GM21526 (cell line): ENCODE measurements at regions not wholly inside any gene's neighbourhood (a gene's known extent, or its start where the extent isn't known, plus 50 kb on each side); places are given as distances from the start of the nearest gene placed in this dataset.

Experiments used
- ATAC-seq: cut with Tn5 transposase; IDR thresholded peaks from one replicate; pipeline ENCODE4 v1.9.1; 2021; ENCODE audit warnings: moderate library complexity; ENCODE audit not compliant: unreplicated experiment, low FRiP score

GRCh38 chr5:125823572-125823971 is 599.6 kb upstream of the GRAMD2B start:
- ATAC-seq: no peak

GRCh38 chr5:125826214-125826613 is 597.0 kb upstream of the GRAMD2B start:
- ATAC-seq: no peak

GRCh38 chr5:125829349-125829748 is 593.9 kb upstream of the GRAMD2B start:
- ATAC-seq: peak; percentile 99

DNA sequence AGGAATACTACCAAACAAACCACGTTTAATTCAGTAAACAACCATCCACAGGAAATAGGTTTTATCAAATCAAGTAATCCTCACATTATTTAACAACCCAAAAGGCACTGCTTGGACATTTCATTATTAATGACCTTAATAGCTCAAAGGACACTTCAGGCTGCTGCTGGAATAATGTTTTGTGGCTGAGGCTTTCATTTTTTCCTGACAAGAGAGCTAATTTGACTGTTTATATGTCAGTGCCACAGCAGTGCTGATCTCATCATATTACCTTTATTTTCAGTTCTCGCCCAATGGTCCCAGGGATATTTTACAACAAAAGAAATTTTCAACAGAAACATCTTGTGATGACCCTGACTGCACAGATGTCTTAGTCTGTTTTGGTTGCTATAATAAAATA is 589.8 kb upstream of the GRAMD2B start:
- no peak for ATAC-seq

DNA sequence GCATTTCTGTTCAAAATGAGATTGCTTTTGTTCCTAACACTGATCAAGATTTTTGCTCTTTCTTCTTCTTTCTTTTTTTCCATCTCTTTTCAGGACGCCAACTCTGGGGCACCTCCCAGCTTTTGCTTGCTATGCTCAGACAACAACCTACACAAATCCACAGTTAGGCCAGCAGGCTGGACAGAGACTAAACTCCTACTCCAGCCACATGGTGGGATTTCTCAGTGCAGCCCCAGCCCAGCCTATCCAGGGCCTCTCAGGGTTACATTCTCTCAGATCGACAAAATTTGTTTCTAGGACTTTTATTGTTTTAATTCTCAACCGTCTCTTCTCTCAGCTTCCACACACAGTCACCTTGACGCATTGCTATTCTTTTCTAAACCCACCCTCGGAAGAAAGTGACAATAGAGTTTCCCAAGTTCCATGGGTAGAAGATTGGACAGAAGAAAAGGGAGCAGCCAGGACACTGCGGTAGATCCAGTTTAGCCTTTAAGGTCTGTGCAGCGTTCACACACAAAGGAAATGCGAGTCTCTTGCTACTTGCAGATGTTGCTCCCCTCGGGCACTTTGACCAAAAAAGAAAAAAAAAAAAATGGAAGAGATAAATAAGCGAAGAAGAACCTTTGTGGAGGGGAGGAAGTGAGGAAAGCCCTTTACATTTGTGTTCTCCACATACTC is 588.6 kb upstream of the GRAMD2B start:
- no peak for ATAC-seq

GRCh38 chr5:125835293-125836172 is 587.7 kb upstream of the GRAMD2B start:
- ATAC-seq: peak; percentile 74

GRCh38 chr5:125836256-125836655 is 587.0 kb upstream of the GRAMD2B start:
- ATAC-seq: no peak

- ATAC-seq: no peak
Observed at GRCh38 chr5:125837866-125838265, 585.3 kb upstream of the GRAMD2B start.

- no peak for ATAC-seq
Observed at GRCh38 chr5:125847561-125847960, 575.6 kb upstream of the GRAMD2B start.

DNA sequence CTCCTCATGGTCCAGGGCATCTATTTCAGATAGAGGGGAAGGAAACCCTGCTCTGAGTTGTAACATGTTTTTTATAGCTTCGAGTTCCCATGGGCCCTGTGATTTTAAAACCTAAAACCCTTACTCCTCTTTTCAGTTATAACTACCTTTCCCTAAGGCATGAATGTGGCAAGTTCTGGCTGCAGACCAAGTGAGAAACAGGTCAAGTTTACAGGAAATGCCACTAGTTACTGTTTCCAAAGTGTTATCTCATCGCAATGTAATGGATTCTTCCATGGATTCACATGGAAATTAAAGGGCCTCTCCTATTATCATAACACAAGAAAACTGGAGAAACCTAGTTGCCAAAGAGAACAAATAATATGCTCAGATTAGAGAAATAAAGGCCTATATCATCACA is 574.5 kb upstream of the GRAMD2B start:
- ATAC-seq: no peak

DNA sequence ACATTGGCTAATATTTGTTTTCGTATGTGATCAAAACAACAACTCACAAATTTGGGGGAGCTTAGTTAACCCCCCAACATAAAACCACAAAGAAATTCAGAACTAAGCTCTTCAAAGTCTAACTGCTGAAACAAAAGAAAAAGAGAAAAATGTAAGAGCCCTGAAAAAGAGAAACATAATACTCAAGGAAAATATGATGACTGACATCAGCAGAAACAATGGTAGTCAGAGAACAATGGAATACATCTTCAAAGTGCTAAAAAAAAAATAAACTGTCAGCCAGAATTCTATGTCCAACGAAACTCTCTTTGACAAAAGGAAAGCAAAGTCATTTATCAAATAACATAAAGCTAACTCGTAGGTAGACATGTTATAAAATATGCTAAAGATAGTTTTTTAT is 566.3 kb upstream of the GRAMD2B start:
- ATAC-seq: no peak

- ATAC-seq: no peak
Observed at GRCh38 chr5:125863579-125863978, 559.6 kb upstream of the GRAMD2B start.

DNA sequence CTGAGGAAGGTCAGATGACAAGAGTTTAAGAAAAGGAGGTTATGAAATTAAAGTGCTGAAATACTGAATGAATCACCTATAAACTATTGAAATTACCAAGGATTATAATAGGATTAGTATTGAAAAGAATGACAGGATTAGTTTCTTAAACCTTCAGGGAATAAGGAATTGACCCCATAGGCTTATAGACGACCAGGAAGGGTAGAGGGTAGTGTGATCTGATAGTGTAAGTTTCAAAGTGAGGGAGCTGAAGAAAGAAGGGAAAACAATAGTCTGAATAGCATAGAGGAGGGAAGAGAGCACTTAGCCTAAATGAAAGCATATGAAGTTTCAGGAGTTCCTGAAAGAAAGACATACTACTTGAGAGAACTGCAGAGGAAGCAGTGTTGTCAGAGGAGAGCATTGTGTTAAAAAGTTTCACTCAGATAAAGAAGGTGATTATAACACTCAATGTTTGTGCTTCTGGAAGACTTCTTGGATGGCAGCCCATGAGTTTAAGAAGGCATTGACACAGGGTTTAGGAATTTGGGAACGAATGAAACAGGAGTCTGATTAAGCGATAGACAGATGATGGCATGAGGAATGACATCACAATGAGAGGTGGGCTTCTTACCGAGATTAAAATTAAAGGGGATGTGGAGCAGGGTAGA is 557.9 kb upstream of the GRAMD2B start:
- no peak for ATAC-seq

DNA sequence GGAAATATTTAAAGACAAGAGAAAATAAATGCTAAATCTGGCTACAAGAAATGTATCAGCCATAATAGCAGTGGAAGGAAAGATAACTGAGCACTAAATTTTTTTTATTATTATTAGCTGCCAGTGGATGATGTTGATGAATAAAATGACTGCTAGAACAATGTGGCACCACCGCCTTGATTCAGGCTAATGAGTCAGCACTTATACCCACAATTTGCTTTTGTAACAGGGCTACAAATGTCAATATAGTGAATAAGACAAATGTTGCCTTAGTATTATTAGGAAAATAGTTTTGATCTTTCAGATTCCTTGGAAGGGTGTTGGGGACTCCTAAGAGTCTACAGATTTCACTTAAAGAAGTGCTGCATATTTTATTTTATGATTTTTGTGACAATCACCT is 555.2 kb upstream of the GRAMD2B start:
- ATAC-seq: no peak

DNA sequence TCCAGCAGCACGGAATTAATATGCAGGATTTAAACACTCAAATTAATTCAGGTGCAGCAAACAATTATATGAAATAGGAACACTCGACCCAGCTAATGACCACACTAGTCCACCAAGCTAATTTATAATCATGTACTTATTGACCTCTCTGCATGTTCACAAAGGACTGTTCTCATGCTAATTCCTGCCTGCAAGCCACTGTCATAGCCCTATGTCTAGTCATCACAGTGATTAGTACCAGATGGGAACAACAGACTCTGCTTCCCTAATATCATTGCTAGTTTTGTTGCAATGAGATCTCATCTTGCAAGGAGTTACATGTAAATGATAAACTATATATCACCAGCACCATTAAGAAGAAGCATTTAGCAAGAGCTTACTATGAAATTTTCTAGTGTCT is 553.0 kb upstream of the GRAMD2B start:
- no peak for ATAC-seq

- ATAC-seq: no peak
Observed at GRCh38 chr5:125874057-125874456, 549.2 kb upstream of the GRAMD2B start.

- ATAC-seq: no peak
Observed at GRCh38 chr5:125874717-125875116, 548.5 kb upstream of the GRAMD2B start.

DNA sequence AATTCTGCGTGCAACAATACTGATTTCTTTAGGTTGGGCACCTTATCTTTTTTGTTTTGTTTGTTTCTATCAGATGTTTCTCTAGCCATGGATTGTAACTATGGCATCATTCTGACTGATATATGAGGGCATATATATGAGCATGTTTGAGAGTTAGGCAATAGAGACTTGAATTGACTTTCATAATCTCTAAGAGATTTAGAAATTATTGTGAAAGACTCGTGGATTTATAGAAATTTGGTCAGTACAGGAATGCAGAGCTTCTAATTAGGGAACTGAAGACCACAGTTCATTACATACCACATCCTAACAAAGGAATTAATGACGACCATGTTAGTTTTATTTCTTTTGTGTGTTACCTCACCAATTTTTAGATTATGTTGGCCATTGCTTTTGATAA is 546.0 kb upstream of the GRAMD2B start:
- no peak for ATAC-seq

DNA sequence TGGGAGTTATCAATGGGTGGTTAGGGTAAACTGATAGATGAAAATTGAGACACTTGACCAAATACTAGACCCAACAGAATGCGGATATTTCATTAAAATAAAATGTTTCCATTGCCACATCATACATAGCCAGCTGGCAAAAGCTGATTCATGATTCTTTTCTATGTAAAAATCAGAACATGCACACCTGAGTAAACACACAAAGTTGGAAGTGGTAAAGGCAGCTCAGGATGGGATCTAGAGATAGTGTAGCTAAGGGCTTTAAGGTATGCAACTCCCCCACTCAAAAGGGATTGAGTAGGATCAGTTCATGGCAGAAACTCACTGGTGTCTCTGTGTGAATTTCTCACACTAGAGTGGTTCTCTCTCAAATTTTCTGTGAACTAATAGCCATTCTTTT is 541.1 kb upstream of the GRAMD2B start:
- ATAC-seq: no peak

DNA sequence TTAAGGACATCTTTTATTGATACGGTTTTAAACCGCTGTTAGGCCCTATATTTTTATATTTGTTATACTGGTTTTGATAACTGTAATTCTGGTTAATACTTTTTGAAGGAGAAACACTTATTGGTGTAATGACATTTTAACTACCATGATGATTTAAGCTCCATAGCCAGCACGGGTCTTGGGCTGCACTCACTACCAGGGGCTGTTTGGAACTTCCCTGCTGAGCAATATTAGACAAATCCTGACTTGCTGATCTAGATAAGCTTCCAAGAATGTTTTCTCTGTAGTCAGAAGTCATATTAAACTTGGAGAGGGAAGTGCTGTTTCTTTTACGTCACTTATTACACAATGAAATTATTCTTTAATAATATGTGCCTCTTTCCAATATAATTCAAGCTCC is 540.0 kb upstream of the GRAMD2B start:
- no peak for ATAC-seq

GRCh38 chr5:125888358-125888757 is 534.9 kb upstream of the GRAMD2B start:
- no peak for ATAC-seq
